ENCODE measurements at regions not wholly inside any gene's neighbourhood (a gene's known extent, or its start where the extent isn't known, plus 50 kb on each side); places are given as distances from the start of the nearest gene placed in this dataset.

- DNase-seq (ENCODE audit: low read depth): peak; percentile 24
These were observed 524.4 kb downstream of the IRS1 start for GRCh38 chr2:226275215-226275614.

GRCh38 chr2:226274143-226274542 lies 525.5 kb downstream of the IRS1 start:
- DNase-seq (ENCODE audit: low read depth): peak; percentile 34

DNA sequence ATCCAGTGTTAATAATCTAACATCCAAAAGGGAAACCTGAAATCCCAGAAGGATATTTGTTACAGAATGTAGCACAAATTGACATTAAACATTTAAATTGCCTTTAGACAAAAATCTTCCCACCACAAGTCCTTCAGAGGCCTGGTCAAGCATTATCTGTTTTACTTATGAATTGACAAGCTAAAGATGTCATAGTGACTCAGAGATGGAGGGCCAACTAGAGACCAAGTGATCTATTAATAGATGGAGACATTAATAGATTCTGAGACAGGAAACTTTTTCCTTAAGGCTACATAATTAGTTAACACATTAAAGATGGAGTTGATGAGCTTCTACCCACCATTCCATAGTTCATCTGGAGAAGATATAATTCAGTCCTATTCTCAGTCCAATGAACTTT lies 526.2 kb downstream of the IRS1 start:
- DNase-seq (ENCODE audit: low read depth): peak; percentile 6

- DNase-seq (ENCODE audit: low read depth): no peak
These were observed 527.2 kb downstream of the IRS1 start for GRCh38 chr2:226272435-226272834.

GRCh38 chr2:226270285-226271058 lies 529.1 kb downstream of the IRS1 start:
- no peak for DNase-seq (ENCODE audit: low read depth)

GRCh38 chr2:226267516-226268289 lies 531.9 kb downstream of the IRS1 start:
- no peak for DNase-seq (ENCODE audit: low read depth)

DNA sequence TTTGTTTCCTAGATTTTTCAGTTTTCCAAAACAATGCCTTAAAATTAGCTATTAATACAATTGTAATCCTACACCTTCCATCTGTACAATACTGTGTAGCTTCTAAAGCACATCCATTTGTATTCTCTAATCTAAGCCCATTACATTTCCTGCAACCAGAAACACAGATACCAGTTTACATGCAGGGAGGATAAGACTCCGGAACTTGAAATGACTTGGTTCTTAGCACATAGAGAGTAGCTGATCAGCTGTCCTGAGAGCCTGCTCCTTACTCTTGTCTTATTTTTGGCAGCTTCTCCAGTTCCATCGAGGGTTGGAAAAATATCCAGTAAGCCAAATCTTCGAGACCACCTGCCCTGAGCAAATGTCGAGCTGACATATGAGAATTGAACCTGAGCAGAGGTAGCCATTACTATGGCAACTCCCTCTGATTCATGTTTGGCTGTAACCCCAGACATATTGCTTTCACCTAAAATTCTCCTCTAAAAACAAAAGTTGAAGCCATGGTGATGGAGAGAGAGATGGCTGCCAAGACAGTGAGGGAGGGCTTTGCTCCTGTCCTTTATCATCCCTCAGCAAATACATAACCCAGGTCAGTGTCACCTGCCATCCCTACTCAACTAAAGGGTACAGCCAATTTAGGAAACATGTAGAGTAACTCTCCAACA lies 542.8 kb downstream of the IRS1 start:
- peak; percentile 31 for DNase-seq (ENCODE audit: low read depth)

GRCh38 chr2:226256237-226256636 lies 543.4 kb downstream of the IRS1 start:
- DNase-seq (ENCODE audit: low read depth): peak; percentile 98

- no peak for DNase-seq (ENCODE audit: low read depth)
These were observed 548.0 kb downstream of the IRS1 start for GRCh38 chr2:226251661-226252060.

GRCh38 chr2:226247289-226248275 lies 552.0 kb downstream of the IRS1 start:
- peak; percentile 65 for DNase-seq (ENCODE audit: low read depth)

- no peak for DNase-seq (ENCODE audit: low read depth)
These were observed 565.4 kb downstream of the IRS1 start for GRCh38 chr2:226234187-226234586.

DNA sequence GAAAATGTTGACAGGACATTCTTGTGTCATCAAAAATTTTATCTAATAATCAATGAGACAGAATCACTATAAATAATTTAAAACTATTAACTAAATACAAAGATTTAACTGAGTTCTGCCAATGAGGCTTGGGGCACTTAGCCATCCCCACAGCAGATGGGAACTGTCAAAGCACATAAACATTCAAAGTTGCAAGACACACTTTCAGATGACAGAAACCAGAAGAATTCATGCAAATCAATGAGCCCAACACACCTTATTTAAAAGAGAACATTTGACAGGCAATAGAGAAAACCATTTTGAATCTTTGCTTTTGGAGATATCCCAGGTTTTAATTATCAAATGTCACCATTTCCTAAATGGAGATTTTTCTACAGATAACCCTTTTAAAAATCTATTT lies 566.2 kb downstream of the IRS1 start:
- no peak for DNase-seq (ENCODE audit: low read depth)

DNA sequence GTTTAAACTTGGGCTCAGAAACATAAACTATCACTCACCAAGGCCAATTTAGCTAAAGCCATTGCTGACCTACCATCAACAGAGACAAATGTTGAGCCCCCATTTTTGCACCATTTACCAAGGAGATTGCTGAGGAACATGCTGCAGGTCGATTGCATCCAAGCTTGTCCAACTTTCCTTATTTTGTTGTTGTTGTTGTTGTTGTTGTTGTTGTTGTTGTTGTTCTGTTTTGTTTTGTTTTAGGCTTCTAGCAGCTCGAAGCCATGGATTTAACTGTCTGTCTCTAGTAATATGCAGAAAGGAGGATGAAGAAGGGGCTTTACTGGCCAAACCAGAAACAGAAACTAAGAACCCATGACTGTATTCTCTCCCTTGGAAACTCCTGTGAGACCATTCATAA lies 571.5 kb downstream of the IRS1 start:
- DNase-seq (ENCODE audit: low read depth): no peak

GRCh38 chr2:226227341-226227740 lies 572.3 kb downstream of the IRS1 start:
- DNase-seq (ENCODE audit: low read depth): no peak

DNA sequence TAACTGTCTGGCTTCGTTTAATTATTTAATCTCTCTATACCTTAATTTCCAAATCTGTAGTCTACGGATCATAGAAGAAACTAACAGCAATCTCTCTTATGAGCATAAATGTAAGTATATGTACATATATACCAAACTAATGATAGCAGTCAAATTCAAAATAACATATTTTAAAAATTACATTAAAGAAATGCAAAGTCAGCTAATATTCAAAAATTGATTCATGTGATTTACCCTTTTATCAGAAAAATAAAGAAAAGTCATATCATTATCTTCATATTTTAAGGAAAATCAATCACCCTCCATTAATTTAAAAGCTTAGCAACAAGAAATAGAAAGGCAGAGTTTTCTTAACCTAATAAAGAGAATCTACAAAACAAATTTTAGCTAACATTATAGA lies 575.9 kb downstream of the IRS1 start:
- DNase-seq (ENCODE audit: low read depth): no peak

GRCh38 chr2:226220511-226220910 lies 579.1 kb downstream of the IRS1 start:
- peak; percentile 46 for DNase-seq (ENCODE audit: low read depth)

- DNase-seq (ENCODE audit: low read depth): no peak
These were observed 582.4 kb downstream of the IRS1 start for GRCh38 chr2:226217191-226217590.

DNA sequence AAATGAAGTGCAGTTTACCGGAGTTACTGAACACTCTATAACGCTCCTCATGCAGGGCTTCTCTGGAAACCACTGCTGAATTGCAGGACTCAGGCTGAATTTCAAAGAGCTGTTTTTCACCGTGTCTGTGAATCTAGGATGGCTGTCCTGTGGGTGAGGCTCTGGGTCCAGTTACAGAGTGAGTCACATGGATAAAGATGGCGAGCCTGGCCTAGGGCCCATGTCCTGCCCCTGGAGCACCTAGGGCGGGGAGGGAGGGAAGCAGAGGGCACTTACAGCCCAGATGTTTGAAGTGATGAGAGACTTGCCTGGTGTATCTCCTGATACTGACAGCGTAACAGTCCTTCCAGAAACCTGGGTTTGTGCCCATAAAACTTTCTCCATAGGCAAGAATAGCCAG lies 583.0 kb downstream of the IRS1 start:
- DNase-seq (ENCODE audit: low read depth): no peak

- peak; percentile 52 for DNase-seq (ENCODE audit: low read depth)
These were observed 583.6 kb downstream of the IRS1 start for GRCh38 chr2:226215902-226216503.

- peak; percentile 92 for DNase-seq (ENCODE audit: low read depth)
These were observed 585.9 kb downstream of the IRS1 start for GRCh38 chr2:226213717-226214116.

- DNase-seq (ENCODE audit: low read depth): peak; percentile 95
These were observed 588.2 kb downstream of the IRS1 start for GRCh38 chr2:226211439-226211838.
